ENCODE measurements at regions not wholly inside any gene's neighbourhood (a gene's known extent, or its start where the extent isn't known, plus 50 kb on each side); places are given as distances from the start of the nearest gene placed in this dataset.

- Histone ChIP-seq H3K4me1 (ENCODE audit: control insufficient read depth in 1 of 2, insufficient read depth in 2 of 2, low read length in 2 of 2) (peaks cover 3% of the 10 kb centered on the region in 2 experiments; a peak in 2 of 4 replicates), H3K9me2 (ENCODE audit: insufficient read depth) (no peaks in the 10 kb centered on the region), H3K27ac (ENCODE audit: low read depth, low read length) (no peak overlapping the region), H3K4me2 (ENCODE audit: low read length) (no peak overlapping the region), H4K20me1 (ENCODE audit: insufficient read depth) (no peaks in the 10 kb centered on the region), H3K4me3 (replicated peaks in 1 of 2; ENCODE audit: low read depth in 1 of 2, low read length in 2 of 2) (no peak overlapping the region), H3K36me3 (ENCODE audit: control insufficient read depth in 1 of 2, insufficient read depth in 2 of 2, low read length in 2 of 2) (no peaks in the 10 kb centered on the region), H3K9me3 (ENCODE audit: control insufficient read depth in 1 of 2, insufficient read depth in 1 of 2, low read depth in 1 of 2, low read length in 2 of 2) (peaks cover 0 to 11% of the 10 kb centered on the region in 2 experiments; a peak in 2 of 4 replicates), H3K27me3 (ENCODE audit: insufficient read depth, low read length) (no peaks in the 10 kb centered on the region), H3K79me2 (ENCODE audit: insufficient read depth, low read length) (no peaks in the 10 kb centered on the region), H2AFZ (ENCODE audit: low read depth, low read length, poor library complexity, severe bottlenecking) (no peak overlapping the region), H3K9ac (ENCODE audit: low read length) (no peak overlapping the region)
- POLR2A ChIA-PET, result no interaction called here
- no TSS peak for BruUV-seq (replicated peaks)
- peak in 2 of 3 experiments; percentile 31 to 55; a peak in 3 of 6 replicates for TF ChIP-seq CTCF (IDR thresholded peaks at IDR 0.05 in 2 of 3, conservative IDR thresholded peaks at IDR 0.05 in 1 of 3; ENCODE audit: borderline replicate concordance in 1 of 3, insufficient read depth in 1 of 3, low read depth in 2 of 3, low read length in 2 of 3)
- no peak for TF ChIP-seq FOSL1 (IDR thresholded peaks at IDR 0.05; ENCODE audit: low read depth)
- TF ChIP-seq TCF7L2 (IDR thresholded peaks at IDR 0.05; ENCODE audit: borderline replicate concordance, extremely low read depth, insufficient read depth, insufficient read length), result no peak
- TF ChIP-seq ELF1 (IDR thresholded peaks at IDR 0.05; ENCODE audit: borderline replicate concordance, low read depth), result no peak
- TF ChIP-seq SP1 (IDR thresholded peaks at IDR 0.05; ENCODE audit: low read depth), result no peak
- TF ChIP-seq REST (IDR thresholded peaks at IDR 0.05; ENCODE audit: low read depth), result no peak
- TF ChIP-seq POLR2A (IDR thresholded peaks at IDR 0.05; ENCODE audit: borderline replicate concordance, extremely low read depth, insufficient read depth, insufficient read length), result no peak
- no peak for TF ChIP-seq CEBPB (IDR thresholded peaks at IDR 0.05; ENCODE audit: low read depth)
- peak; percentile 28; the same call in 1 of the 2 replicates for TF ChIP-seq RAD21 (IDR thresholded peaks at IDR 0.05; ENCODE audit: low read depth)
- TF ChIP-seq MAX (IDR thresholded peaks at IDR 0.05), result no peak
- no peak for TF ChIP-seq EGR1 (IDR thresholded peaks at IDR 0.05; ENCODE audit: low read depth)
- no peak for TF ChIP-seq SRF (IDR thresholded peaks at IDR 0.05; ENCODE audit: low read depth)
- TF ChIP-seq EZH2phosphoT487 (IDR thresholded peaks at IDR 0.05; ENCODE audit: borderline replicate concordance), result no peak
- no peak for TF ChIP-seq POLR2AphosphoS5 (IDR thresholded peaks at IDR 0.05; ENCODE audit: low read depth, low read length)
- no peak for TF ChIP-seq YY1 (IDR thresholded peaks at IDR 0.05; ENCODE audit: extremely low read depth, insufficient replicate concordance, low read depth, low read length)
- no peak for TF ChIP-seq CBX3 (IDR thresholded peaks at IDR 0.05; ENCODE audit: low read depth)
- no peak for TF ChIP-seq ZBTB33 (IDR thresholded peaks at IDR 0.05; ENCODE audit: extremely low read depth, insufficient replicate concordance, low read length)
- RAD21 ChIA-PET (ENCODE audit: low non-redundant PET in 1 of 2, low total read pairs in 2 of 2, uncharacterized antibody in 2 of 2, unreplicated experiment in 2 of 2), result no interaction called here
- intact Hi-C loops (cut with micrococcal nuclease), result no loop called here
- ATAC-seq, result no peak
- DNase-seq (ENCODE audit: low read depth, low spot score), result no peak
- CTCF ChIA-PET, result no interaction called here
Measured at GRCh38 chr1:38615680-38616079, 243.9 kb downstream of the RRAGC start.
